ENCODE measurements at regions not wholly inside any gene's neighbourhood (a gene's known extent, or its start where the extent isn't known, plus 50 kb on each side); places are given as distances from the start of the nearest gene placed in this dataset.
"Not testable (repeated sequence)": the region's sequence is repeated elsewhere in the genome, so short reads cannot be mapped to it uniquely, and the experiment has no call there.

DNA sequence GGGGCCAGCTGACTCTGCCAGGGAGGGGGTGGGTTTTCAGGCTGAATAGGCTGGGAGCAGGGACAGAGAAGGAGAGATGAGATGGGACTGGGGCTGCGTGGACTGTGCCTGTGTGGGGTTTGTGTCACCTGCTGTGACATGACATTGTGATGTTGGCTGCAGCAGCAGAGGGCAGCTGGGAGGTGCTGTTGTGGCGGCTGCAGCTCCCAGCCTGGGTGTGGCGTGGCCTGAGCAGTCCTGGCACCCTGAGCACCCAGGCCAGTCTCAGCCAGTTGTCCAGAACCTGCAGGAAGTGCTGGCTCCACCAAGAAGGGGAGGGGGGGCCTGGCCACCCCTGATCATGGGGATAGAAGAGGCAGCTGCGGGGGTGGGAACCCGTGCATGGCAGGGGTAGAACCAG lies 4469.3 kb upstream of the TPTE start:
- DNase-seq (ENCODE audit: low read depth); H3K4me3 ChIP-seq (ENCODE audit: low read depth, low read length): not testable (repeated sequence)

GRCh38 chr21:6053145-6053544 lies 4468.2 kb upstream of the TPTE start:
- not testable (repeated sequence) for DNase-seq (ENCODE audit: low read depth); H3K4me3 ChIP-seq (ENCODE audit: low read depth, low read length)

DNA sequence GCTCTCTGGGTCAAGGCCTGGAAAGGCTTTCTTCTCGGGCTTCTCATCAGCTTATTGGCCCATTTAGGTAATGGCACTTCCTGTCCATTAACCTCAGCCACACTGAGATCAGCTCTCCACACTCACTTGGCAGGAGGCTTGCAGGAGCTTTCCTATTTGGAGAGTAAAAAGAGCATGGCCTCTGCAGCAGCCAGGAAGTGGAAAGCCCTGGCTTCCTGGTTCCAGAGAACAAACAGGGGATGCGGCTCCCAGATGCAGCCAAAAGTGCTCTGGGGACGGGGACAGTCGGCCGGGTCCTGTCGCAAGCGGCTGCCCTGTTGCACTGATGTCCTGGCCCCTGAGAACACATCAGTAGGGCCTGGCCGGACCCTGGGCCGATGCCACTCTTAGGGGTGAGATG lies 4462.4 kb upstream of the TPTE start:
- DNase-seq (ENCODE audit: low read depth); H3K4me3 ChIP-seq (ENCODE audit: low read depth, low read length): not testable (repeated sequence)

DNA sequence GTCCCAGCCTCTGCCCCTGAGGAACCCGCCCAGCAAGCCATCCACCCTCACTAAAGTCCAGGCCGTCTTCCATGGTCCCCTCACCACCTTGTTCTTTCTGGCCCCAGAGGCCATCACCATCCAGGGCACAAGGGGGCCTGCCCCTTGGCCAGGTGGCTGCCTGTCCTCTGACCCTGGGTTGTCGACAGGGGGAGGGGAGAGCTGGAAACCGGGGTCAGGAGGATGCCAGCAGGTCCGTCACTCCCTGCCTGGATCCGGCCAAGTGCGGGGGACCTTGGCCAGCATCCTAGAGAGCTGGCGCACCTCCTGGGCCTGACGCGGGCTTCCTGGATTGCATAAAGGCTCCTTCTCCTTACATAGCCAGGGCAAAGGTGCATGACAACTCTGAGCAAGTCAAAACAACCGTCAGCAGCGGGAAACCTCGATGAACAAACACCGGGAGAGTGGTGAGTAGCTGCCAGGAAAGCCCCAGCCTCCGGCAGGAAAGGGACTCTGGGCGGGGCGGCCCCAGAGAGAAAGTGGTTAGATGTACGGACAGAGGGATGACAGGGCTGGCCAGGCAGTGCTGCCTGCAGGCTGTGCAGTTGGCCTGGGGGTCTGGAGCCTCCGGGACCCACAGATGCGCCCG lies 4461.2 kb upstream of the TPTE start:
- DNase-seq (ENCODE audit: low read depth) = not testable (repeated sequence)

DNA sequence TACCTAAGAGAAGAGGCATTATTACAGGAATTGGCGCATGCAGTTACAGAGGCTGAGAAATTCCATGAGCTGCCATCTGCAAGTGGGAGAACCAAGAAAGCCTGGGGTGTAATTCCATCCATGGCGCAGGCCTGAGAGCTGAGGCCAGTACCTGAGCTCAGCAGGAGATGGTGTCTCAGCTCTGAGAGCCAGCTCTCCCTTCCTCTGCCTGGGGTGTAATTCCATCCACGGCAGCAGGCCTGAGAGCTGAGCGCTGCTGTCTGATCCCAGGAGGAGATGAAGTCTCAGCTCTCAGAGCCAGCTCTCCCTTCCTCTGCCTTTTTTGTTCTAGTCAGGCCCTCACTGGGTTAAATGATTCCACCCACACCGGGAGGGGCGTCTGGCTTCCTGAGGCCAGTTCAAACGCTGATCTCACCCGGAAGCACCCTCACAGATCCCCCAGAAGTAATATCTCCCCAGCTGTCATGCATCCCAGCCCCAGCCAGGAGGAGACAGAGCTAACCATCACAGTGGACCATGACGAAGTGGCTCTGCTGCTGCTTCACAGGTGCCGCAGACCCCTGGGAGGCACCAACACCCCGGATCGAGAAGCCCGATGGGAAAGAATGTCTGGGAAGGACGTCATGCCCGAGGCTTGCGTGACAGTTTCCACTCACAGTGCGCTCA lies 4454.9 kb upstream of the TPTE start:
- not testable (repeated sequence) for H3K4me3 ChIP-seq (ENCODE audit: low read depth, low read length); DNase-seq (ENCODE audit: low read depth)

More for the DNA sequence above, 4461.2 kb upstream of the TPTE start:
- not testable (repeated sequence) for H3K4me3 ChIP-seq (ENCODE audit: low read depth, low read length)

GRCh38 chr21:6068098-6068831 lies 4453.1 kb upstream of the TPTE start:
- H3K4me3 ChIP-seq (ENCODE audit: low read depth, low read length); DNase-seq (ENCODE audit: low read depth): not testable (repeated sequence)

GRCh38 chr21:6070213-6070612 lies 4451.2 kb upstream of the TPTE start:
- H3K4me3 ChIP-seq (ENCODE audit: low read depth, low read length); DNase-seq (ENCODE audit: low read depth): not testable (repeated sequence)

DNA sequence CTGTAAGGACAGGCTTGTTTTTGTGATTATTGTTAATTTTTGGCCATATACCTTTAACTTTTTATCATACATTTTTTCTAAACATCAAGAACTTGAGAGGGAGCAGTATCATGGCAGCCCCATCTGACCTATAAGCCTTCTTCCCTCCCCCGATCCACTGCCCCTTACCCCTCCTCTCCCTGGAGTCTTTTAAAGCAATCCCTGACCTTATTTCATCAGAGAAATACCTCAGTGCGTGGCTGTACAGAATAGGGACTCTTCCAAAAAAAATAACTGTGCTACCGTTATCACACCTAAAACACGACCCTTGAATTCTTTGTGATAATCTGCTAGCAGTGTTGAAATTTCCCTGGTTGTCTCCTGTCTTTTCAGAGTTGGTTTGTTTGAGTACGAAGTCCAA lies 4448.7 kb upstream of the TPTE start:
- DNase-seq (ENCODE audit: low read depth); H3K4me3 ChIP-seq (ENCODE audit: low read depth, low read length): not testable (repeated sequence)

DNA sequence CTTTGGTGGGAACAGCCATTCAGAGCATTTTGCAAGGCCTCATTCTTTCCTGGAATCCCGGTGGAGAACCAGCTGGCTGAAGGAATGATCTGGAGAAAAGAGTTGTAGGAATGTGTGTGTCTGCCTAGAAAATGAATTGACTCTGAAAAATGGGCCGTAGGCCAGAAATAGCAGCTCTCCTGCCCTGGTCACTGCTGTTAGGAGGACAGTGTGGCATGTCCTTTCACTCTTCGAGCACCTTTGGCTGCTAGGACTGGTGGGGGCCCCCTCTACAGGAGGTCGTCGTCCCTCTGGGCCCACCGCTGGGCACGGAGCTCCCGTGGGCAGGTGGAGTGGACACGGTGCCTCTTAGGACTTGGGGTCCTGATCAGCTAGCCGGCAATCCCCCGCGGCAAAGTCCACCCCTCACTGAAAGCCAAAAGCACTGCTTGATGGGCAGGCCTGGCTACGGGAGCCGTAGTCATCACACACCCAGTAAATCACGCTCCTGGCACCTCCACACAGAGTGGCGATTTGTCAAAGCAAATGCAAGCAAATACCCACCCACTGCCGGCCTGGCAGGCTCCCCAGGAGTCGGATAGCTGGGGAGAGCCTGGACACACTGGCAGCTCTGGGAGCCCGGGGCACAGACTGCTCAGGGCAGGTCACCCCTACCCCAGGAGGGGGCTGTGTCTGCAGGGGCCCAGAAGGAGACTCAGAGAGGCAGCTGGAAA lies 4447.2 kb upstream of the TPTE start:
- not testable (repeated sequence) for DNase-seq (ENCODE audit: low read depth); H3K4me3 ChIP-seq (ENCODE audit: low read depth, low read length)

GRCh38 chr21:6074935-6075334 lies 4446.4 kb upstream of the TPTE start:
- H3K4me3 ChIP-seq (ENCODE audit: low read depth, low read length); DNase-seq (ENCODE audit: low read depth): not testable (repeated sequence)

DNA sequence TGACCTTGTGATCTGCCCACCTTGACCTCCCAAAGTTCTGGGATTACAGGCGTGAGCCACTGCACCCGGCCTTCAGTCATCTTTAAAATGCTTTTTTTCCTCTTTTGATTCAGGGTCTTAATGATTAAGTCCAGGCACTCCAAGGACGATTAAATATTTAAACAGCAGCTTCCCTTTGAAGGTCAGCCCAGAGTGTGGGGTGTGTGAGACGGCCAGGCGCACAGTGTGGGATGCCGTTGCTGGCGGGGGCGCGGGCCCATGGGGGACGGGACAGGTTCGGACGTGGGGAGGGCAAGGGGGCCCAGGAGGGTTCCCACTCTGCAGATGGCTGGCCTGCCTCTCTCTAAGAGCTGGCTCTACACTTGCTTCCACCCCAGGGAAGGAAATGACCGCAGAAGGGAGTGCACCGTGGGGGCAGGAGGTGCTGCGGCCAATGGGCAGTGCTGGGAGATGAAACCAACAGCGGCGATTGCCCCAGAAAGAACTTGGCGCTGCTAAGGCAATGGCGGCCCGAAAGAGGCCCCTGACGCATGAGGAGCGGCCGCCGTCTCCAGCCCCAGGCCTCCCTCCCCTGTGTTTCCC lies 4445.7 kb upstream of the TPTE start:
- not testable (repeated sequence) for DNase-seq (ENCODE audit: low read depth)

GRCh38 chr21:6077358-6077757 lies 4444.0 kb upstream of the TPTE start:
- DNase-seq (ENCODE audit: low read depth); H3K4me3 ChIP-seq (ENCODE audit: low read depth, low read length): not testable (repeated sequence)

More for the DNA sequence above, 4445.7 kb upstream of the TPTE start:
- not testable (repeated sequence) for H3K4me3 ChIP-seq (ENCODE audit: low read depth, low read length)

GRCh38 chr21:6078902-6079301 lies 4442.5 kb upstream of the TPTE start:
- H3K4me3 ChIP-seq (ENCODE audit: low read depth, low read length); DNase-seq (ENCODE audit: low read depth): not testable (repeated sequence)

DNA sequence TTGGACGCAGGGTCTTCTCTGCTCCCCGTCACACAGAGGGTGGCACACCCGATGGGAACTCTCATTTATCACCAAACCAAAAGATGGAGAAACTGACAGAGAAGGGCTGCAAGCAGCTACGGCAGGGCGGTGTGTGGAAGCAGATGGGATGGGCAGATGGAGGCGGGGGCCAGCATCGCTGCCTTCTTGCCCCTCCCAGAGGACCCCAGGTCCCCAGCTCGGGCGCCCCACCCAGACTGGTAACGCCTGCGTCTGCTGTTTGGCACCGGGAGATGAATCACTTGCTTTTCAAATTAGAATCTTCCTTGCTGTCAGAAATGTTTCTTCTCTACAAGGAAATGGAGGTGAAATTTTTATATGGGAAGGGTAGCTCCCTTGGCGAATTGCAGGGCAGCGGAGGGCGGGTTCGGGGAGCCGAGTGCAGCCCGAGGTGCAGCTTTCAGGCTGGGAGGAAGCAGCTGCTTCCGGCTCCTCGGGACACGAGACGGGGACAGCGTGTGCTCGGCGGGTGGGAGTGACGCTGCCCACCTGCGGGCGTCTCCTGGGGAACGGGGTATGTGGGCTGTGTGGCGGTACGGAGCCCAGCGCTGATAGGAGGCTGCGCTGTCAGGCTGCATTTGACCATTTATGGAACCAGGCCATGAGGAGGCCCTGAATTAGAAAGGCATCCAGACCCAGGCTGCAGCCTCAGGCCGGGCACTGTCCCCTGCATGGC lies 4440.3 kb upstream of the TPTE start:
- H3K4me3 ChIP-seq (ENCODE audit: low read depth, low read length); DNase-seq (ENCODE audit: low read depth): not testable (repeated sequence)

GRCh38 chr21:6082166-6082565 lies 4439.2 kb upstream of the TPTE start:
- DNase-seq (ENCODE audit: low read depth); H3K4me3 ChIP-seq (ENCODE audit: low read depth, low read length): not testable (repeated sequence)

DNA sequence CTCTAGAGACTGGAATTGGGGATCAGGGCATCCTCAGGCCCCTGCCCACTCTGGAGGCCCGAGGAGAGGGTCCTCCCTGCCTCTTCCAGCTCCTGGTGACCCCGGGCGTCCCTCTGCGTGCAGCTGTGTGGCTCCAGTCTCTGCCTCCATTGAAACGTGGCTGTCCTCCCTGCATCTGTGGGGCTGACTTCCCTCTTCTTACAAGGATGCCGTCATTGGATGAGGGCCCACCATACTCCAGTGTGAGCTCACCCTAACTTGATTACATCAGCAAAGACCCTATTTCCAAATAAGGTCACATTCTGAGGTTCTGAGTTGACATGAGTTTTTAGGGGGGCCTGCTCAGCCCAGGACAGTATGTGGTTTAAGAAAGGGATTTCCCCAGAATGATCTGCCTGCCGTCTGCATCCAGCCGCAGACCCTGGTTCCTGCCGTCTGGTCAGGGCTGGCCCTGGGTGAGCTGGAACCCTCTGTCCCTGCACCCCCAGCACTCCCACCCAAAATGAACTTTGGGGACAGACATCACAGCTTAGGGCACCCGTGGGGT lies 4437.7 kb upstream of the TPTE start:
- DNase-seq (ENCODE audit: low read depth); H3K4me3 ChIP-seq (ENCODE audit: low read depth, low read length): not testable (repeated sequence)

DNA sequence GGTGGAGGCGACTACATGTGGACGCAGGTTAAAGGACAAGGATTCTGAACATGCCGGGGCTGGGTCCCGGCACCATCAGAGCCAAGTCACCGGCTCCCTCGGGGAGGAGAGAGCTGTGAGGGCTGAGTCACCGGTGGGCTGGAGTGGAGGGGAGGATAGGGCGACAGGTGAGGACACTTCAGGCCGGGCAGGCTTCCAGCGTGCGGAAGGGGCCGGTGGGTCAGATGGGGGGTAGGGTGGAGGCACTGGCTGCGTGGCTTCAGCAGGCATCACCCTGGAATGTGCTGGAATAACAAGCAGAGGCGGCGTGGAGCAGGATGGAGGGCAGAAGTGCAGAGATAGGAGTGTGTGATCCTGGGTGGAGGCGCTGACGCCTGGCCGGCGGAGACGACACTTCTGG lies 4435.3 kb upstream of the TPTE start:
- DNase-seq (ENCODE audit: low read depth); H3K4me3 ChIP-seq (ENCODE audit: low read depth, low read length): not testable (repeated sequence)

Data from fibroblast of the aortic adventitia (primary cell).